Transverse colon (tissue), 3 donors: ENCODE measurements at regions not wholly inside any gene's neighbourhood (a gene's known extent, or its start where the extent isn't known, plus 50 kb on each side); places are given as distances from the start of the nearest gene placed in this dataset.

ENCODE experiments used
- CTCF ChIP-seq, 5 experiments: fragments of 200-600 bp in 3 of 5; fragments of 450-650 bp in 2 of 5; sonication (generic) in 3 of 5; IDR thresholded peaks; 1 replicate in 2 of 5; 2 replicates in 3 of 5; pipeline ENCODE4 v1.5.1; 2016 to 2017; ENCODE audit warnings: antibody characterized with exemption in 5 of 5, inconsistent platforms in 3 of 5, mild to moderate bottlenecking in 2 of 5, moderate library complexity in 1 of 5
- EP300 ChIP-seq: sonication (generic); formaldehyde crosslinking; IDR thresholded peaks from one replicate; pipeline ENCODE4 v1.6.1; 2017; ENCODE audit warnings: antibody characterized with exemption, low read depth
- POLR2A ChIP-seq: fragments of 450-650 bp; IDR thresholded peaks from one replicate; pipeline ENCODE4 v1.6.1; 2016; ENCODE audit warnings: antibody characterized with exemption, mild to moderate bottlenecking, moderate library complexity

- TF ChIP-seq CTCF (IDR thresholded peaks at IDR 0.05) (no peak), POLR2A (no peak), EP300 (no peak)
These were observed 103.3 kb upstream of the PCDH18 start for GRCh38 chr4:137635601-137636000.
